Vagina (tissue), 2 donors: ENCODE measurements at regions not wholly inside any gene's neighbourhood (a gene's known extent, or its start where the extent isn't known, plus 50 kb on each side); places are given as distances from the start of the nearest gene placed in this dataset.

Source experiments
- POLR2A ChIP-seq, 2 donors: fragments of 450-650 bp; IDR thresholded peaks; one replicate each; pipeline ENCODE4 v1.6.1; 2017; ENCODE audit warnings: antibody characterized with exemption in 2 of 2, mild to moderate bottlenecking in 2 of 2, moderate library complexity in 2 of 2
- TF ChIP-seq, protein P1 (sequence below), 3 experiments: fragments of 450-650 bp in 2 of 3; fragments of 200-600 bp in 1 of 3; sonication (generic) in 1 of 3; IDR thresholded peaks; one replicate each; pipeline ENCODE4 v1.5.1; 2017 to 2019; ENCODE audit warnings: antibody characterized with exemption in 3 of 3, mild to moderate bottlenecking in 2 of 3, moderate library complexity in 2 of 3

DNA sequence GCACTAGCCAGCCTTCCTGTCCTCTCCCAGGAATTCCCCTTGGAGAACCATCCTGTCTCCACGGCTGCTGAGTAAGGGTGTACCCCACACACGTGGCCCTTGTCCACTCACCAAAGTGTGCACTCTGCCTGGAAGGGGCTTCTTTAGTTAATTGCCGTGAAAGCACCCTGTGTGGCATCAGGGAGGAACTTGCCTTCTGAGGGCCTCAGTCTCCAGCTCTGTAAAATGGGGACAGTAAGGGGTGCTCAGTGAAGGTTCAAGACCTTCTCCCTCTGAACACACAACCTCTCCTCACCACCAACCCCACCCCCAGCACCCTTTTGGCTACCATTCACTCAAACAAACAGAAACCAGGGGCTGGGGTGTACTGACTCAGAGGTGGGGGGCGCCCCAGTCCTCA is 59.1 kb upstream of the LHX1 start:
- TF ChIP-seq, protein P1, sequence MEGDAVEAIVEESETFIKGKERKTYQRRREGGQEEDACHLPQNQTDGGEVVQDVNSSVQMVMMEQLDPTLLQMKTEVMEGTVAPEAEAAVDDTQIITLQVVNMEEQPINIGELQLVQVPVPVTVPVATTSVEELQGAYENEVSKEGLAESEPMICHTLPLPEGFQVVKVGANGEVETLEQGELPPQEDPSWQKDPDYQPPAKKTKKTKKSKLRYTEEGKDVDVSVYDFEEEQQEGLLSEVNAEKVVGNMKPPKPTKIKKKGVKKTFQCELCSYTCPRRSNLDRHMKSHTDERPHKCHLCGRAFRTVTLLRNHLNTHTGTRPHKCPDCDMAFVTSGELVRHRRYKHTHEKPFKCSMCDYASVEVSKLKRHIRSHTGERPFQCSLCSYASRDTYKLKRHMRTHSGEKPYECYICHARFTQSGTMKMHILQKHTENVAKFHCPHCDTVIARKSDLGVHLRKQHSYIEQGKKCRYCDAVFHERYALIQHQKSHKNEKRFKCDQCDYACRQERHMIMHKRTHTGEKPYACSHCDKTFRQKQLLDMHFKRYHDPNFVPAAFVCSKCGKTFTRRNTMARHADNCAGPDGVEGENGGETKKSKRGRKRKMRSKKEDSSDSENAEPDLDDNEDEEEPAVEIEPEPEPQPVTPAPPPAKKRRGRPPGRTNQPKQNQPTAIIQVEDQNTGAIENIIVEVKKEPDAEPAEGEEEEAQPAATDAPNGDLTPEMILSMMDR (IDR thresholded peaks at IDR 0.05): no peak
- no peak for TF ChIP-seq POLR2A (IDR thresholded peaks at IDR 0.05)
